Prostate gland (tissue), 2 donors: ENCODE measurements at regions not wholly inside any gene's neighbourhood (a gene's known extent, or its start where the extent isn't known, plus 50 kb on each side); places are given as distances from the start of the nearest gene placed in this dataset.

Experiments
- CTCF ChIP-seq, 4 experiments: fragments of 200-600 bp in 2 of 4; fragments of 450-650 bp in 2 of 4; sonication (generic) in 2 of 4; IDR thresholded peaks; 1 replicate in 3 of 4; 2 replicates in 1 of 4; pipeline ENCODE4 v1.5.1; 2016 to 2019; ENCODE audit warnings: antibody characterized with exemption in 4 of 4, mild to moderate bottlenecking in 2 of 4, moderate library complexity in 2 of 4
- POLR2A ChIP-seq: fragments of 450-650 bp; IDR thresholded peaks from one replicate; pipeline ENCODE4 v1.6.1; 2016; ENCODE audit warnings: antibody characterized with exemption, mild to moderate bottlenecking

GRCh38 chr9:81815781-81816180 lies 112.4 kb upstream of the SPATA31D4 start:
- no peak for TF ChIP-seq CTCF (IDR thresholded peaks at IDR 0.05)
- no peak for TF ChIP-seq POLR2A
